ENCODE measurements at regions not wholly inside any gene's neighbourhood (a gene's known extent, or its start where the extent isn't known, plus 50 kb on each side); places are given as distances from the start of the nearest gene placed in this dataset.

DNA sequence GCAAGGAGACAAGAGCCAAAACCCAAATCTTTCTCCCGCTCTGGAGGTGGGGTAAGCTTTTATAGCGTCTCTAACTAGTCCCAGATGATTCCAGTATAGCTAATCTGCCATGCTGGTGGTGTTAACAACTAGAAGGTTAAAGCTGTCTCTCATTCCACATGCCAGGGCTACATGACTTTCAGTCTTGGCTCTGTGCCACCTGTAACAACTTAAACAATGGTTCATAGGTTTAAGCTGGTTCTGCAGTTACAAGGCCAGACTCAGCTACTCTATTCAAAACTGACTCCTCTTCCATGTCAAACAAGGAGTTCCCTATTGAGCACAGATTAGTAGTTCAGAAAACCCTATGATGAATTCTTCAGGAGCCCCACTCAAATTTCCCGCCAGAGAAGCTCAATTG is 128.9 kb downstream of the ELOVL4 start:
- Mint-ChIP-seq H3K9me3 (ENCODE audit: unreplicated experiment) (no peaks in the 10 kb centered on the region), H3K4me1 (ENCODE audit: unreplicated experiment) (no peaks in the 10 kb centered on the region), H3K36me3 (ENCODE audit: unreplicated experiment) (no peaks in the 10 kb centered on the region), H3K4me3 (ENCODE audit: unreplicated experiment) (no peak overlapping the region), H3K27me3 (ENCODE audit: unreplicated experiment) (peaks cover 8% of the 10 kb centered on the region), H3K27ac (ENCODE audit: unreplicated experiment) (no peak overlapping the region)
- TF ChIP-seq, protein P1, sequence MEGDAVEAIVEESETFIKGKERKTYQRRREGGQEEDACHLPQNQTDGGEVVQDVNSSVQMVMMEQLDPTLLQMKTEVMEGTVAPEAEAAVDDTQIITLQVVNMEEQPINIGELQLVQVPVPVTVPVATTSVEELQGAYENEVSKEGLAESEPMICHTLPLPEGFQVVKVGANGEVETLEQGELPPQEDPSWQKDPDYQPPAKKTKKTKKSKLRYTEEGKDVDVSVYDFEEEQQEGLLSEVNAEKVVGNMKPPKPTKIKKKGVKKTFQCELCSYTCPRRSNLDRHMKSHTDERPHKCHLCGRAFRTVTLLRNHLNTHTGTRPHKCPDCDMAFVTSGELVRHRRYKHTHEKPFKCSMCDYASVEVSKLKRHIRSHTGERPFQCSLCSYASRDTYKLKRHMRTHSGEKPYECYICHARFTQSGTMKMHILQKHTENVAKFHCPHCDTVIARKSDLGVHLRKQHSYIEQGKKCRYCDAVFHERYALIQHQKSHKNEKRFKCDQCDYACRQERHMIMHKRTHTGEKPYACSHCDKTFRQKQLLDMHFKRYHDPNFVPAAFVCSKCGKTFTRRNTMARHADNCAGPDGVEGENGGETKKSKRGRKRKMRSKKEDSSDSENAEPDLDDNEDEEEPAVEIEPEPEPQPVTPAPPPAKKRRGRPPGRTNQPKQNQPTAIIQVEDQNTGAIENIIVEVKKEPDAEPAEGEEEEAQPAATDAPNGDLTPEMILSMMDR (IDR thresholded peaks at IDR 0.05), result no peak
- DNase-seq (ENCODE audit: extremely low spot score, unreplicated experiment), result no peak

DNA sequence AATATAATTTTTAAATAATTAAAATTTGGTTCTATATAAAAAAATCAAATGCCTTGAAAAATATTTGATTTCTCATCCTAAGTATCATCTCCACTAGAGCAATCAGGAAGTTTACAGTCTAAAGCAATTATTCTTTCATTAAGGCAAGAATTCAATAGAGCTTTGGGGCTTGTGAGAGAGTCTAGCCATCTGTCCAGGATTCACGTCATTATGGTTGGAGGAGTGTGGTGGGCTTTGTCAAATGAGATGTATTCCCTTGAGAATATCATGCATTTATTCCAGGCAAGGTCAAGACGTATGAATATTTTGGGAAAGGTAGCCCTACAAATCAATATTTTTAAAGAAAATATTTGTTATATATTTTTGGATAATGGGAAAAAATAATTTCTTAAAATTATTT is 132.4 kb downstream of the ELOVL4 start:
- Mint-ChIP-seq H3K4me3 (ENCODE audit: unreplicated experiment) (no peak overlapping the region), H3K4me1 (ENCODE audit: unreplicated experiment) (no peaks in the 10 kb centered on the region), H3K27me3 (ENCODE audit: unreplicated experiment) (peaks cover 19% of the 10 kb centered on the region), H3K27ac (ENCODE audit: unreplicated experiment) (no peak overlapping the region), H3K9me3 (ENCODE audit: unreplicated experiment) (no peaks in the 10 kb centered on the region), H3K36me3 (ENCODE audit: unreplicated experiment) (no peaks in the 10 kb centered on the region)
- TF ChIP-seq, protein P1 (IDR thresholded peaks at IDR 0.05), result no peak
- DNase-seq (ENCODE audit: extremely low spot score, unreplicated experiment), result no peak

DNA sequence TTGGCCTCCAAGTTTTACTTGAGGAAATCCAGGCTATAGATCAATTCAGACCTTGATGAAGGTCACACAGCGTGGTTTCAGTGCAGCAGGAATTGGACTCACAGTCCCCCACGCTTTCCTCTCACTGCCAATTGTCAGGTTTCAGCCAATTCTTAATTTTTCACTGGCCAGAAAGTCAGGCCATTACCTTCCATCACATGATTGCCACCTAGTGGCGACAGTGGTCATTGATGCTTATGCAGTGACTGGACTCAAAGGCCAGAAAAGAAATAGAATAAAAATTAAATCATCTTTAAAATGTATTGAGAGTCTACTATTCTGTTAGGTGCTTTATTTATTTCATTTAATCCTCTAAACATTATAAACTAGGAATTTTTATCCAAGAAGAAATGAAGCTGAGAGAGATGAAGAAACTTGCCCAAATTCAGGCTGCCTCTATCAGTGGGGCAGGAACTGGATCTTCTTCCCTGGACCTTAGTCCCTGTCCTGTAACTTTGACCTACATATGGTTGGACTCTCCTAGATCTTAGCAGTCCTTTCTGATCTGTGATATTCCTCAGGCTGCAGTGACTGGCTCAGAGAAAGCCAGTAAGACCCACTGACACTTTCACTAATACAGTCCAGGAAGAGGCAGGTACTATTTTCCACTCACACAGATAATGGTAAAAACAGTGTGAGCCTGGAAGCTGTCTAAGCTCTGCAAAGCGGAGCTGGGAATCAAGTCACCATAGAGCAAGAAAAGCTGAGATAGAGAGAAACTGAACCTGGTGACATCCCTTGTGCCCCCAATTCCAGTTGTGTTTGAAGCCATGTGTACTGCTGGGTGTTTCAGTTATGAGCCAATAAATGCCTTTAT is 133.3 kb downstream of the ELOVL4 start:
- H3K9me3 Mint-ChIP-seq (ENCODE audit: unreplicated experiment), result no peaks in the 10 kb centered on the region

DNA sequence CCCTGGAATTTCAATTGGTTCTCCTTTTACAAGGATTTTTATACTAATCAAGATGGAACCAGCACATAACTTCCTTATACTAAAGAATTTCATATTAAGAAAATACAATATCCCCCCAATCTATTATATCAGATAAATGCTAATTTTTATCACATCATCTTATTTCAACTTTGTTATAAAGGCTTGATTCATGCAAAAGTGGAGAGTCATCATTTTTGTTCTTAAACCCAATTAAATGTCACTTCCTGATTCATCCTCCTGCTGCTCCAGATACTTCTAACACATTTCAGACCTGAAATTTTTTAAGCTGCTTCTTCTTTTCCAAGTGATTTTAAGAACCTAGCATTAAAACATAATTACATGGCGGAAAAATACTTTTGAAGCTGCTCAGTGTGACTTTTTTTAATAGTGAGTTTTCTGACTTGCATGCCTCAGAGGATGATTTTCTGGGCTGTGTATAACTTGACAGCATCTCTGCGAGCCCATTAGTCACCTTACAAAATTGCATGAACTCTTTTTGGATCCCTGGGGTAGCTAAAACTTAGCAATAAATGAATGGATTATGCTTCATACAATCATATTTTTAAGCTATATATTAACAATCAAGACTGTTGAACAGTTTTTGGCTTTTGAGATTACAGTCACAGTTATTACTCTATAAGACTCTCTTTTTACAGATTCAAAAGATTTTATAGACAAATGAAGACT is 134.1 kb downstream of the ELOVL4 start:
- H3K9me3 Mint-ChIP-seq (ENCODE audit: unreplicated experiment), result no peaks in the 10 kb centered on the region
- H3K4me1 Mint-ChIP-seq (ENCODE audit: unreplicated experiment), result no peaks in the 10 kb centered on the region
- H3K27me3 Mint-ChIP-seq (ENCODE audit: unreplicated experiment), result peaks cover 30% of the 10 kb centered on the region

More for the DNA sequence above, 133.3 kb downstream of the ELOVL4 start:
- Mint-ChIP-seq H3K4me3 (ENCODE audit: unreplicated experiment) (no peak overlapping the region), H3K36me3 (ENCODE audit: unreplicated experiment) (no peaks in the 10 kb centered on the region), H3K4me1 (ENCODE audit: unreplicated experiment) (no peaks in the 10 kb centered on the region), H3K27me3 (ENCODE audit: unreplicated experiment) (peaks cover 24% of the 10 kb centered on the region), H3K27ac (ENCODE audit: unreplicated experiment) (no peak overlapping the region)
- TF ChIP-seq, protein P1 (IDR thresholded peaks at IDR 0.05), result peak; percentile 86
- DNase-seq (ENCODE audit: extremely low spot score, unreplicated experiment), result peak; percentile 88

More for the DNA sequence above, 134.1 kb downstream of the ELOVL4 start:
- TF ChIP-seq, protein P1 (IDR thresholded peaks at IDR 0.05), result no peak
- H3K27ac Mint-ChIP-seq (ENCODE audit: unreplicated experiment), result no peak overlapping the region
- DNase-seq (ENCODE audit: extremely low spot score, unreplicated experiment), result no peak
- no peak overlapping the region for H3K4me3 Mint-ChIP-seq (ENCODE audit: unreplicated experiment)
- no peaks in the 10 kb centered on the region for H3K36me3 Mint-ChIP-seq (ENCODE audit: unreplicated experiment)
